Stimulated activated CD4-positive, alpha-beta T cell treated with anti-CD3 and anti-CD28 coated beads, Interleukin-2, amount 100 ng/mL, for 4 hours (primary cell): ENCODE measurements at regions not wholly inside any gene's neighbourhood (a gene's known extent, or its start where the extent isn't known, plus 50 kb on each side); places are given as distances from the start of the nearest gene placed in this dataset.
"Not testable (repeated sequence)": the region's sequence is repeated elsewhere in the genome, so short reads cannot be mapped to it uniquely, and the experiment has no call there.

Experiments used
- DNase-seq: peaks from one replicate; pipeline ENCODE4 v3.0.0-alpha.2; 2020; ENCODE audit warnings: low read depth

- no peak for DNase-seq
Observed at GRCh38 chrX:148268673-148269072, 231.7 kb upstream of the AFF2 start.

GRCh38 chrX:148269513-148269912 lies 230.9 kb upstream of the AFF2 start:
- DNase-seq, result no peak

- DNase-seq, result no peak
Observed at GRCh38 chrX:148270499-148270898, 229.9 kb upstream of the AFF2 start.

- no peak for DNase-seq
Observed at GRCh38 chrX:148271263-148271662, 229.2 kb upstream of the AFF2 start.

GRCh38 chrX:148281920-148282319 lies 218.5 kb upstream of the AFF2 start:
- no peak for DNase-seq

- no peak for DNase-seq
Observed at GRCh38 chrX:148282504-148282903, 217.9 kb upstream of the AFF2 start.

GRCh38 chrX:148284056-148284455 lies 216.4 kb upstream of the AFF2 start:
- no peak for DNase-seq

- no peak for DNase-seq
Observed at GRCh38 chrX:148284821-148285220, 215.6 kb upstream of the AFF2 start.

- no peak for DNase-seq
Observed at GRCh38 chrX:148288451-148288850, 212.0 kb upstream of the AFF2 start.

- DNase-seq, result no peak
Observed at GRCh38 chrX:148290041-148290440, 210.4 kb upstream of the AFF2 start.

- no peak for DNase-seq
Observed at GRCh38 chrX:148290931-148291330, 209.5 kb upstream of the AFF2 start.

GRCh38 chrX:148298737-148299136 lies 201.7 kb upstream of the AFF2 start:
- no peak for DNase-seq

- DNase-seq, result not testable (repeated sequence)
Observed at GRCh38 chrX:148305214-148305613, 195.2 kb upstream of the AFF2 start.

GRCh38 chrX:148309413-148309812 lies 191.0 kb upstream of the AFF2 start:
- DNase-seq, result no peak

GRCh38 chrX:148310426-148311165 lies 189.8 kb upstream of the AFF2 start:
- DNase-seq, result peak; percentile 35

GRCh38 chrX:148311544-148311943 lies 188.9 kb upstream of the AFF2 start:
- DNase-seq, result no peak

GRCh38 chrX:148314876-148315275 lies 185.5 kb upstream of the AFF2 start:
- DNase-seq, result no peak

- DNase-seq, result no peak
Observed at GRCh38 chrX:148316446-148316845, 184.0 kb upstream of the AFF2 start.

- DNase-seq, result no peak
Observed at GRCh38 chrX:148322906-148323305, 177.5 kb upstream of the AFF2 start.

- DNase-seq, result no peak
Observed at GRCh38 chrX:148333989-148334388, 166.4 kb upstream of the AFF2 start.

GRCh38 chrX:148337873-148338272 lies 162.5 kb upstream of the AFF2 start:
- DNase-seq, result no peak

GRCh38 chrX:148354916-148355315 lies 145.5 kb upstream of the AFF2 start:
- DNase-seq, result no peak

- no peak for DNase-seq
Observed at GRCh38 chrX:148361641-148362040, 138.8 kb upstream of the AFF2 start.

- no peak for DNase-seq
Observed at GRCh38 chrX:148363471-148364235, 136.8 kb upstream of the AFF2 start.
